ENCODE measurements at regions not wholly inside any gene's neighbourhood (a gene's known extent, or its start where the extent isn't known, plus 50 kb on each side); places are given as distances from the start of the nearest gene placed in this dataset.

DNA sequence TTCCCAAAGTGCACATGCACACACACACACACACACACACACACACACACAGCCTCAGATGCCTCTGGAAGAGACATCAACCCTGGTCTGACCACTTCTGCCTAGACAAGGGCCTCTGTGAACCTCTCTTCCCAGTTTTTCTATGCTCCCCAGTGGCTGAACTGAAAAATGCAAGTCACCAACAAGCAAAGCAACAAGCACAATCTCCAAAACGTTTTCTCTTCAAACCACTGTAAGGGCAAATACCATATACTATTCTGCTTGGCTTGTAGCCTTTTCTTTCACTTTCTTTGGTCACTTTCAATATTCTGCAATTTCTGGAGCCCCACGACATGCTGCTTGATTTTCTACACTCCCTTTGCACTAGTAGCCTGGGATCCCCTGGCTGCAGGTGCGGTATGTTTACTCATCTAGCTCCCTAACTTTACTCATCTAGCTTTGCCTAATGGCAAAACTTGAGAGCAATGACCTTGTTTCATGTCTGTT lies 121.4 kb upstream of the DST start:
- H3K27me3 Mint-ChIP-seq: peaks cover 6% of the 10 kb centered on the region
- no peaks in the 10 kb centered on the region for H3K4me1 Mint-ChIP-seq
- no peak overlapping the region for H3K27ac Mint-ChIP-seq
- no peaks in the 10 kb centered on the region for H3K9me3 Mint-ChIP-seq
- no peak for ATAC-seq
- no peak overlapping the region for H3K4me3 Mint-ChIP-seq
- H3K36me3 Mint-ChIP-seq: no peaks in the 10 kb centered on the region

DNA sequence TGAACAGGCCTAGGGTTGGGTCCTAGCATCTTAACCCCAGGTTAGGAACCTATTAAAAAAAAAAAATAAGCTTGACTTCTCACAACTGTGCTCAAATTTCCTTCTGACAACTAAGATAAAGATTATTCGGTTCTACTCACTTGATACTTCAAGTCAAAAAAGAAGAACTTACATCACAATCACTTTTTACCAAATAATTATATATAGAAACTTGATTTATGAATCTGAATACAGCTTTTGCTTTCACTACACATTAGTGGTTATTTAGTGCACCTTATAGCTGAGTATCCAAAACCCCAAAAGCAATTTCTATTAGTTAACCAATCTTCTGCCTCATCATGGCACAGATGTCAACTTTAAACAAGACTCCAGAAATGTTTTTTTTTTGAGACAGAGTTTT lies 119.0 kb upstream of the DST start:
- Mint-ChIP-seq H3K36me3 (no peaks in the 10 kb centered on the region), H3K27me3 (peaks cover 4% of the 10 kb centered on the region), H3K27ac (no peak overlapping the region), H3K4me1 (no peaks in the 10 kb centered on the region), H3K9me3 (no peaks in the 10 kb centered on the region), H3K4me3 (no peak overlapping the region)
- ATAC-seq: no peak

DNA sequence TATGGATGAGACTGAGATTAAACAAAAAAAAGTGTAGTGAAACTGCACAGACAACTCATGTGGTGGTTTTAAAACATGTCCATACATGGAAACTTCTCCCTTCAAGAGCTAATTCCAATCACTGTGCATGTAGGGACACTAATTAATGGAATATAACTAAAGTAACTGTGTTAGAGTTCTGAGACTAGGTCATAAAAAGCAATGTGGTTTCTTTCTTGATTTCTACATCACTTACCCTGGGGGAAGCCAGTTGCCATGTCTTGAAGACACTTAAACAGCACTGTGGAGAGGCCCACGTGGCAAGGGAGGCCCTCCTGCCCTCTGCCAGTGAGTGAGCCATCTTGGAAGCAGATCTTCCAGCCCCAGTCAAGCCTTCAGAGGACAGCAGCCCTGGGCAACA lies 118.2 kb upstream of the DST start:
- no peaks in the 10 kb centered on the region for H3K27me3 Mint-ChIP-seq
- H3K9me3 Mint-ChIP-seq: no peaks in the 10 kb centered on the region
- no peaks in the 10 kb centered on the region for H3K36me3 Mint-ChIP-seq
- H3K4me3 Mint-ChIP-seq: no peak overlapping the region
- H3K27ac Mint-ChIP-seq: no peak overlapping the region
- H3K4me1 Mint-ChIP-seq: no peaks in the 10 kb centered on the region
- ATAC-seq: no peak

DNA sequence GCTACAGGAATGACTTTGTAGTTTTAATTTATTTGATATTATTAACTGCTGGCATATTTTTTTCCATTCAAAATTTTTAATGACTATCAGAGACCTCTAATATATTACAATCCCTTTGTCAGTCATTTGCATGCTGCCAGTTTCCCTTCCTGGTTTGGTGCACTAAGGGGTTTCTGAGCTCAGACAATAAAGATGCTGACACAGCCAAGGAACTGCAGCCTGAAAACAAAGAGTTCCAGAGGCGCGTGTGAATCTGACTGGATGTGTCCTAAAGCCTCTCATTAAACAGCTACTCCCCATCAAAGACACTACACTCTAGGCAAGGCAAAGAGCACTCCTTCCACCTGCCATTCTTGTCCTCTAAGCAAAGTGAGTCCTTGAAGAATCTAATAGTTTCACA lies 116.8 kb upstream of the DST start:
- ATAC-seq: no peak
- Mint-ChIP-seq H3K27me3 (no peaks in the 10 kb centered on the region), H3K27ac (no peak overlapping the region), H3K9me3 (no peaks in the 10 kb centered on the region), H3K4me3 (no peak overlapping the region), H3K36me3 (no peaks in the 10 kb centered on the region), H3K4me1 (no peaks in the 10 kb centered on the region)

DNA sequence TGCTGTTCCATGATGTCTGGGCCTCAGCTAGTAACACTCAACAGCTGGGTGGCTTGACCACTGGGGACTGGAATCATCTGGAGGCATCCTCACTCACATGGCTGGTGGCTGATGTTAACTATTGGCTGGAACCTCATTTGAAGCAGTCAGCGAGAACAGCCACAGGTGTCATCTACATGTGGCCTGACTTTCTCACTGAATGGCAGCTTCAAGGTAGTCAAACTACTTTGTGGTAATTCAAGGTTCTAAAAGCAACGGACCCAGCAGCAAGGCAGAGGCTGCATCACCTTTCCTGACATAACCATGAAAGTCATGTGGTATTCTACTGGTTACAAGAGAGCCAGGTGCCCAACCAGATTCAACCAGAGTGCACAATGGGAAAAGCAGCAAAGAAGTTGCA lies 115.9 kb upstream of the DST start:
- H3K36me3 Mint-ChIP-seq: no peaks in the 10 kb centered on the region
- H3K9me3 Mint-ChIP-seq: no peaks in the 10 kb centered on the region
- H3K4me1 Mint-ChIP-seq: no peaks in the 10 kb centered on the region
- H3K4me3 Mint-ChIP-seq: no peak overlapping the region
- no peaks in the 10 kb centered on the region for H3K27me3 Mint-ChIP-seq
- no peak overlapping the region for H3K27ac Mint-ChIP-seq
- no peak for ATAC-seq

DNA sequence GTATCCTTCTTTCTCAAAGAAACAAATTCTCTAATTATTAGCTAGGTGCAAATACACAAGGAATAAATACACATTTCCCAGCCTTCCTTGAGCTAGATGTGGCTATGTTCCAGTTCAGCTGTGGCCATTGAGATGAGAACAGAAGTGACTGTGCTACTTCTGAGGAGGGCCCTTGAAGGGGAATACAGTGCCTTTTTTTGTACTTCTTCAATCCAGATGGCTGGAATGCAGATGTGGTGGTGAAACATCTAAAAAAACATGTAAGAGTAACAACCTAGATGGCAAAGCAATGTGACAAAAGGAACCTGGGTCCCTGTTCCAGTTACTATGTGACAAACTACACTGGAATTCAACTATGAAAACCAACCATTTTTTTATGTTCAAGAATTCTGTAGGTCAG lies 115.4 kb upstream of the DST start:
- no peaks in the 10 kb centered on the region for H3K36me3 Mint-ChIP-seq
- H3K27me3 Mint-ChIP-seq: no peaks in the 10 kb centered on the region
- no peaks in the 10 kb centered on the region for H3K4me1 Mint-ChIP-seq
- ATAC-seq: no peak
- no peaks in the 10 kb centered on the region for H3K9me3 Mint-ChIP-seq
- H3K27ac Mint-ChIP-seq: no peak overlapping the region
- H3K4me3 Mint-ChIP-seq: no peak overlapping the region

DNA sequence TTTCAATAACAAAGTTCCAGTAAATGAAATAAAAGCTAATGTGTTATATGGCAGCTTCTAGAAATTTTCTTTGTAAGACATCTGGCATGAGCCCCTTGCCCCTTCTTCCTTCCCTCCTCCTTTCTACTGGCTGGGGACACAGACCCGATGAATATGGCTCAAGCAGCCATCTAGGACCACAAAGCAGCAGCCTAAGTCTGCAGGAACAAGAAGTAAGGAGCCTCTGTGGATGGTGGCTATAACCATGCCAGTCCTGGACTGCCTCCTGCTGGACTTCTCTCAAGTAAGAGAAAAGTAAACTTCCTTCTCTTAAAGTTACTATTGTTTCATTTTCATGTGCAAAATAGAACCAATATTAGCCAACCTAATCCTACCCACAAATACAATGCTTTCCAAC lies 114.9 kb upstream of the DST start:
- Mint-ChIP-seq H3K9me3 (no peaks in the 10 kb centered on the region), H3K36me3 (no peaks in the 10 kb centered on the region), H3K27ac (no peak overlapping the region), H3K4me3 (no peak overlapping the region), H3K4me1 (no peaks in the 10 kb centered on the region), H3K27me3 (no peaks in the 10 kb centered on the region)
- ATAC-seq: no peak

DNA sequence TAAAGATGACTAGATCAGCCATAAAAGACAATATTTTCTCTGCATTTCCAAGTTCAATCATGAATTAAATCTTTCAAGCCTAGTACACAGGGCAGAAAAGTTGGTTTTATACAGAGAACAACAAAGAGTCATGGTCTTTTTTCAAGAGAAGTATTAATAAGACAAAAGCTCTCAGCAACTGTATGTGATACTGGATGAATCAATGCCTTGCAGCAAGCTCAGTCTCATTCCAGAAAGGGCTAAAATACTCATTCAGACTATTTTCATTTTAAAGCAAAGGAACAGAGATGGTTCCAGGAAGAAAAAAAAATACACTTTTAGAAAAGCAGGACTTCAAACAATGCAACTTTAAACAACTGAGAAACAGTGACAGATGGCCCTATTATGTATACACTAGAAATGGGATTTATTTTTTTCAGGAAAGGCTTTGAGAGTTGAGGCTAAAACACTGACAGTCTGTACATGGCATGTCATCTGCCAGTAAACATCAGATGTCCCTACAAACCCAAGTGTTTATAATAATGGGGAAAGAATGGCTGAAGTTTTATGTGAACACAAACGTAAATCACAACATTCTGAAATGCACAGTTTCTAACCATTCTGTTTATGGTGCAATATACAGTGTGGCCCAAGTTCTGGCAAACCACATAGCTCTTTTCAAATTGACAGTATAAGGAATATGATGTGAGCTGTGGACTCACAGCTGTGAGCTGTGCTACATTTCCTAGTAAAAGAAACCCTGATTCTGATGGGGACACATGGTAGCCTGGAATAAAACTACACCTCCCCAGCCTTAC lies 114.3 kb upstream of the DST start:
- no peak for ATAC-seq
- Mint-ChIP-seq H3K27me3 (no peaks in the 10 kb centered on the region), H3K36me3 (no peaks in the 10 kb centered on the region), H3K4me1 (no peaks in the 10 kb centered on the region), H3K4me3 (no peak overlapping the region), H3K9me3 (no peaks in the 10 kb centered on the region), H3K27ac (no peak overlapping the region)

DNA sequence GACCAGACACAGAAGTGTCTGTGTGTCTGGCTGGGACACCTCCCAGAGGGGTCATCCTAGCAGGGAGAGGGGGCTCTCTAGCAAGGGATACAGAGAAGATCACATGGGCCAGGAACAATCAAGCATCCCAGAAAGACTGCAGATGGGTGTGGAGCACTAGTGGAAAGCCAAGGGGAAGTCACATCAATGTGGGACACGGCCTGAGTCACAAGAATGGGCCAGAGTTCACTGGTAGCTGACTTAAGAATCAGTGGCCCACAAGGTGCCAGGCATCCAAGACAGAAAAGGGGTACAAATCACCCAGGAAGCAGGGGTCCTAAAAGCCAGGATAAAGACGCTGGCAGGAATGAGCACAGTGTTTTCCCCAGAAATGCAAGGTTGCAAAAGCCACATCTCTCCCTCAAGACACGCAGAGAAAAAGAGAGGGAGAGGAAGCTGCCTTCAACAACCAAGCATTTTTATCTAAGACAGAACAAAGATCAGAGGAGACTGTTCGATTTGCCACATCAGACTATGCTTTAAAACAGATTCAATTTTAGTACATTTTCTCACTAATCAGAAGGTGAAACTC lies 113.6 kb upstream of the DST start:
- H3K4me3 Mint-ChIP-seq: no peak overlapping the region
- peak; percentile 39 for ATAC-seq
- H3K27ac Mint-ChIP-seq: no peak overlapping the region
- no peaks in the 10 kb centered on the region for H3K4me1 Mint-ChIP-seq
- no peaks in the 10 kb centered on the region for H3K36me3 Mint-ChIP-seq
- H3K27me3 Mint-ChIP-seq: no peaks in the 10 kb centered on the region
- H3K9me3 Mint-ChIP-seq: no peaks in the 10 kb centered on the region

DNA sequence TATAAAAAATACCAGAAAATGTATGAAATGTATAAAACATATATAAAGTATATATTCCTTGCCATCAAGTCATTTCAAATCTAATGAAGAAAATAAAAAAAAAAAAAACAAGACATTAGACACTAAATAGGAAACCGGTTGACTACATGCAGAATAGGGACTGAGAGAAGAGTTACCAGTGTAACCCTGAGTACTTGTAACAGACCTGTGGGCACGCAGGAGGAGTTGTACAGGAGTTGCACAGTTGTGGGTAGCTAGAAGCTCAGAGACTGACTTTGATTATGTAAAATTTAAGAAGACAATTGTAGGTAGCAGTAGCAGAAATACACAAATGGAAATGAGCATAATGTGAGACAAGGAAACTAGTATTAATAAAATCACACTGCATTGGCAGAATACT lies 112.4 kb upstream of the DST start:
- Mint-ChIP-seq H3K27ac (no peak overlapping the region), H3K4me3 (no peak overlapping the region), H3K27me3 (no peaks in the 10 kb centered on the region), H3K4me1 (no peaks in the 10 kb centered on the region), H3K9me3 (no peaks in the 10 kb centered on the region), H3K36me3 (no peaks in the 10 kb centered on the region)
- ATAC-seq: no peak

DNA sequence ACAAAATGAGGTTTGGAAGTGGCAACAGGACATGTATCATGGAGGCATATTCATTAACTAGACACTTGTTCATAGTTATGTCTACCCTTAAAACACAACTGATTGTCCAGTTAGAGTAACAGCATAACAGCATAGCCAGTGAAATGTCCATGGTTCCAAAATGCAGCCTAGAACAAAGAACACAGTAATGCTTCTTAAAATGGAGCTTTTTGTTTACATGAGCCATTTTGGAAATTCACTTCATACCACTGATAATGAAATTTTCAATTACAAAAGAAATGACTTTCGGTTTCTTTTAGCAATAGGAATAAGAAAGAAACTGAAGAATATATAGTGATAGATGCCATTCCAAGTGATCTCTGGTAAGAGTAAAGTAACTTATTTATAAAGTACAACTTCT lies 111.1 kb upstream of the DST start:
- no peaks in the 10 kb centered on the region for H3K9me3 Mint-ChIP-seq
- no peak overlapping the region for H3K27ac Mint-ChIP-seq
- H3K36me3 Mint-ChIP-seq: no peaks in the 10 kb centered on the region
- ATAC-seq: no peak
- H3K4me3 Mint-ChIP-seq: no peak overlapping the region
- no peaks in the 10 kb centered on the region for H3K4me1 Mint-ChIP-seq
- H3K27me3 Mint-ChIP-seq: no peaks in the 10 kb centered on the region

DNA sequence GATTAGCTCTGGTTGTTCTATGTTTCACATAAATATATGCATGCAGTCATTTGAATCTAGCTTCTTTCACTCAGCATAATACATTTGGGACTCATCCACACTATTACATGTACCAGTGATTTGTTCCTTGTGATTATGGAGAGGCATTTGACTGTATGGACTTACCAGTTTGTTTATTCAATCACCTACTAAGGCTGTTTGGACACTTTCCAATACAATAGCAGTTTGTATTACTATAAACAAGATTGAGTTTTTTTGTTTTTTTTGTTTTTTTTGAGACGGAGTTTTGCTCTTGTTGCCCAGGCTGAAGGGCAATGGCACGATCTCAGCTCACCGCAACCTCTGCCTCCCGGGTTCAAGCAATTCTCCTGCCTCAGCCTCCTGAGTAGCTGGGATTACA lies 109.8 kb upstream of the DST start:
- Mint-ChIP-seq H3K27ac (no peak overlapping the region), H3K9me3 (no peaks in the 10 kb centered on the region), H3K4me3 (no peak overlapping the region), H3K36me3 (no peaks in the 10 kb centered on the region), H3K4me1 (no peaks in the 10 kb centered on the region), H3K27me3 (no peaks in the 10 kb centered on the region)
- ATAC-seq: no peak

DNA sequence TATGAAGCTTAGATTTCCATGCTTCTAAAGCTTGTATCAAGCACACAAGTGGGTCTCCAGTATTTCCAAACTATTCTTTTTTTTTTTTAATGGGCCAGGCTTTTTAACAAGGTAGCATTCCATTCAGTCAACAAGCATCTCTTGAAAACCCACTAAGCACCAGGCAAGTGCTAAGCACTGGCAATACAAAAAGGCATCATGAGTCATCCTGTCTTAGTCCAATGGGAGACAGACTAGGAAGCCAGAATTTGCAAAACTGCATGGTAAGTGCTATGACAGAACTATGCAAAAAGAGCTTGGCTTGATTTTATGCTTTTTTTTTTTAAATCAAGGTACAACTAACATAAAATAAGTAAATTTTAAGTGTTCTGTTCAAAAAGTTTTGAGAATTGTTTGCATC lies 109.3 kb upstream of the DST start:
- Mint-ChIP-seq H3K4me1 (no peaks in the 10 kb centered on the region), H3K27ac (no peak overlapping the region), H3K36me3 (no peaks in the 10 kb centered on the region), H3K27me3 (no peaks in the 10 kb centered on the region), H3K4me3 (no peak overlapping the region), H3K9me3 (no peaks in the 10 kb centered on the region)
- no peak for ATAC-seq

DNA sequence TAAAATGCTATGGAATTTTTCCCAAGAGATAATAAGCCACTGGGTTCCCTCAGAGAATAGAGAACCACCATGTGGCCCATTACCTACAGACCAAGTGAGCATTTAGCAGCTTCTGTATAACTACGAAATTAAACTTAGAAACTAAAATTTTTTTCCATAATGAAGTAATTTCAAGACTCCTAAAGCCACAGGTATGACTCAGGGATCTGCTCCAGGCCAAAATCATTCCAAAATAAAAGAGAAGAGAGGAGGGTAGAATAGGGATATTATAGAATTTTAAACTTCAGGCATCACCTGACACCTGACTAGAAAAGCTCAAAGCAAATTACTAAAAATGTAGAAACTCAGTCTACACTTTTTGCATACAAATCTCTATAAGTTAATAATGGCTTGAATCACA lies 108.9 kb upstream of the DST start:
- H3K9me3 Mint-ChIP-seq: no peaks in the 10 kb centered on the region
- no peak overlapping the region for H3K27ac Mint-ChIP-seq
- H3K27me3 Mint-ChIP-seq: no peaks in the 10 kb centered on the region
- no peak for ATAC-seq
- H3K4me3 Mint-ChIP-seq: no peak overlapping the region
- H3K36me3 Mint-ChIP-seq: no peaks in the 10 kb centered on the region
- H3K4me1 Mint-ChIP-seq: no peaks in the 10 kb centered on the region

DNA sequence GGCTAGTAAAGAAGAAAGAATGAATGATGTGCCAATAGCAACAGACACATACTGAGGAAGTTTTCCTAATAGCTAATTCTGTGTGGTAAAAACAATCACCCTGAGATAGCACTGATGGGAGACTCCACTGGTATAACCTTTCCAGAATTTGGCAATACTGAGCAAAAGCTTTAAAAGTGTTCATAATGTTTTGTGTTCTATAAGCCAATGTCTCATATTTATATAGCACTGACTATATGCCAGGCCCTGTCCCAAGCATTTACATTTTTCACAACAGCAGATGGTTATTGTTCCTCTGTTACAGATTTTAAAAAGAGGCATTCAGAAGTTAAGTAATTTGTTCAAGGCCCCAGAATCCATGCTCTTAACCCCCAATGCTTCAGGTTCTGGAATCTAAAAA lies 108.0 kb upstream of the DST start:
- Mint-ChIP-seq H3K27ac (no peak overlapping the region), H3K4me1 (no peaks in the 10 kb centered on the region), H3K9me3 (no peaks in the 10 kb centered on the region), H3K27me3 (no peaks in the 10 kb centered on the region), H3K4me3 (no peak overlapping the region), H3K36me3 (no peaks in the 10 kb centered on the region)
- ATAC-seq: no peak

DNA sequence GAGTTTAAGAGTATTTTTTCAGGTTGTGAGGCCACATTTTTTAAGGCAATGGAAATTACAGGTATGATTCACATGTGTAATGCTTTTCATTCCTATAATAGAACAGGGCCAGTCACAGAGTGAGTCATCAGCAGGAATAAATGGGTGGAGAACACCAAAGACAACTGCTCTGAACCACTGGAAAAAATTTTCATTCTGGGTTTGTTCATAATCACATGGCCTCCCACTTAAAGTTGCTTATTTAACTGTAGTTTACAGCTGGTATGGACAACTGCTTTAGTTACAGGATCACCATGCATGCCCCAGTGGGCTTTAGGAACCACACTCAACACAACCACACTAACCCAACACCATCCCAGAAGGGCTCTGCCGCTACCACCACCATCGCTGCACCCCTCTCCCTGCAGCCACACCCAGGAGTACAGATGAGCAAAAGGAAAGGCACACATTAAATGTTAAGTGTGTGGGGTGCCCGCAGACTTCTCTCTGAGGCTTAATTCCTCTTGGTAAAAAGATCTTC lies 107.0 kb upstream of the DST start:
- Mint-ChIP-seq H3K4me3 (no peak overlapping the region), H3K27me3 (no peaks in the 10 kb centered on the region), H3K36me3 (no peaks in the 10 kb centered on the region), H3K4me1 (no peaks in the 10 kb centered on the region), H3K27ac (no peak overlapping the region), H3K9me3 (no peaks in the 10 kb centered on the region)
- no peak for ATAC-seq

Measured in stimulated activated memory B cell treated with anti-CD40 and anti-IgM and Interleukin-4, amounts not matched to agents 10 μg/mL and 1 μg/mL and 100 μg/mL, for 72 hours (primary cell).